ENCODE measurements at regions not wholly inside any gene's neighbourhood (a gene's known extent, or its start where the extent isn't known, plus 50 kb on each side); places are given as distances from the start of the nearest gene placed in this dataset.

DNA sequence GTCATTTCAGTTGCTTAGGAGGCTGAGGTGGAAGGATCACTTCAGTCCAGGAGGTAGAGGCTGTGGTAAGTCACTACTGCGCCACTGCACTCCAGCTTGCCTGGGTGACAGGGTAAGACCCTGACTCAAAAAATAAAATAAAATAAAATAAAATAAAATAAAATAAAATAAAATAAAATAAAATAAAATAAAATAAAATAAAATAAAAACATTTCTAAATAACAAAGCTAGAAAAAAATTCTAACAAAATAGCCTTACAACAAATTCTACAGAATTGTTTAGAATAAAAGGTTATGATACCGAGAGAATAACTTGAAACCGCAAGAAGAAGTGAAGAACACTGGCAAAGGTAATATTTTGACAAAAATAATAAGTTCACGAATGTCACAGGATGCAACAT lies 794.3 kb downstream of the NR2F2 start:
- no peak overlapping the region for H3K27ac ChIP-seq (ENCODE audit: low read length)
- no peaks in the 10 kb centered on the region for H4K20me1 ChIP-seq (ENCODE audit: insufficient read depth, low read length)
- no peaks in the 10 kb centered on the region for H3K36me3 ChIP-seq (replicated peaks; ENCODE audit: insufficient read depth, low read length)
- H3K9ac ChIP-seq (ENCODE audit: low read length) = no peak overlapping the region
- H2AFZ ChIP-seq (ENCODE audit: low read length) = no peak overlapping the region
- H3F3A ChIP-seq (ENCODE audit: insufficient read depth, low read length) = no peaks in the 10 kb centered on the region
- TF ChIP-seq CTCF (IDR thresholded peaks at IDR 0.05; ENCODE audit: low read length) = no peak
- TF ChIP-seq EZH2 (optimal IDR thresholded peaks at IDR 0.05; ENCODE audit: low read depth, low read length) = no peak
- no peak for TF ChIP-seq EZH2phosphoT487 (IDR thresholded peaks at IDR 0.05; ENCODE audit: low read length)
- H3K4me2 ChIP-seq (ENCODE audit: low read depth, low read length) = no peak overlapping the region
- no peaks in the 10 kb centered on the region for H3K79me2 ChIP-seq (ENCODE audit: low read length)
- no peaks in the 10 kb centered on the region for H3K27me3 ChIP-seq (replicated peaks; ENCODE audit: insufficient read depth, low read length)
- no peaks in the 10 kb centered on the region for H3K9me3 ChIP-seq (replicated peaks; ENCODE audit: insufficient read depth, low read length)
- H3K4me1 ChIP-seq (ENCODE audit: low read length) = no peaks in the 10 kb centered on the region
- H3K4me3 ChIP-seq (ENCODE audit: low read length) = no peak overlapping the region
- no peaks in the 10 kb centered on the region for H3K9me2 ChIP-seq (replicated peaks; ENCODE audit: insufficient read depth, low read length)
- DNase-seq = no peak

- no peaks in the 10 kb centered on the region for H4K20me1 ChIP-seq (ENCODE audit: insufficient read depth, low read length)
- no peak overlapping the region for H3K4me3 ChIP-seq (ENCODE audit: low read length)
- H3K4me1 ChIP-seq (ENCODE audit: low read length) = no peaks in the 10 kb centered on the region
- no peaks in the 10 kb centered on the region for H3K36me3 ChIP-seq (replicated peaks; ENCODE audit: insufficient read depth, low read length)
- H3K9ac ChIP-seq (ENCODE audit: low read length) = no peak overlapping the region
- H3K79me2 ChIP-seq (ENCODE audit: low read length) = no peaks in the 10 kb centered on the region
- H2AFZ ChIP-seq (ENCODE audit: low read length) = no peak overlapping the region
- no peaks in the 10 kb centered on the region for H3K27me3 ChIP-seq (replicated peaks; ENCODE audit: insufficient read depth, low read length)
- no peak for DNase-seq
- H3K27ac ChIP-seq (ENCODE audit: low read length) = no peak overlapping the region
- no peaks in the 10 kb centered on the region for H3F3A ChIP-seq (ENCODE audit: insufficient read depth, low read length)
- H3K4me2 ChIP-seq (ENCODE audit: low read depth, low read length) = no peak overlapping the region
- H3K9me2 ChIP-seq (replicated peaks; ENCODE audit: insufficient read depth, low read length) = no peaks in the 10 kb centered on the region
- no peak for TF ChIP-seq EZH2 (optimal IDR thresholded peaks at IDR 0.05; ENCODE audit: low read depth, low read length)
- no peak for TF ChIP-seq EZH2phosphoT487 (IDR thresholded peaks at IDR 0.05; ENCODE audit: low read length)
- no peaks in the 10 kb centered on the region for H3K9me3 ChIP-seq (replicated peaks; ENCODE audit: insufficient read depth, low read length)
Observed at GRCh38 chr15:97126553-97127233, 796.2 kb downstream of the NR2F2 start.

DNA sequence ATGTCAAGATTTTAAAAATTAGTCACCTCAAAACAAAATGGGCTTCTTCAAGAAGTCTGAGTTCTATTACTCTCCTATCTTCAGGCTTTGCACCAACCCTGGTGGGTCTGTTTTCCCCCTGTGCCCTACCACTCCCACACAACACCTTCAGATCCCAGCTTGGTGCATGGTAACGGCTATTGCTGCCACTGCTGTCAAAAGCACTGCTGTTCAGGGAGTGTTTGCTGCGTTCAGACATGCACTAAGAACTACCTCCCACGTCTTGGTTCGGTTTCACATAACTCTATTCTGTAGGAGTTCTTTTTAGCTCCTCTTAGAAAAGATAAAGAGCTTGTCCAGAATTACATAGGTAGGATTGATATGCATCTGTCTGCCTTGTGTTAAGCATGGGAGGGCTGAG lies 799.2 kb downstream of the NR2F2 start:
- Histone ChIP-seq H3K27ac (ENCODE audit: low read length) (no peak overlapping the region), H3K4me1 (ENCODE audit: low read length) (no peaks in the 10 kb centered on the region), H3F3A (ENCODE audit: insufficient read depth, low read length) (no peaks in the 10 kb centered on the region), H3K4me3 (ENCODE audit: low read length) (no peak overlapping the region), H3K9me3 (replicated peaks; ENCODE audit: insufficient read depth, low read length) (no peaks in the 10 kb centered on the region), H4K20me1 (ENCODE audit: insufficient read depth, low read length) (no peaks in the 10 kb centered on the region), H3K79me2 (ENCODE audit: low read length) (no peaks in the 10 kb centered on the region), H3K4me2 (ENCODE audit: low read depth, low read length) (no peak overlapping the region), H2AFZ (ENCODE audit: low read length) (no peak overlapping the region), H3K9ac (ENCODE audit: low read length) (no peak overlapping the region), H3K36me3 (replicated peaks; ENCODE audit: insufficient read depth, low read length) (no peaks in the 10 kb centered on the region), H3K27me3 (replicated peaks; ENCODE audit: insufficient read depth, low read length) (no peaks in the 10 kb centered on the region), H3K9me2 (replicated peaks; ENCODE audit: insufficient read depth, low read length) (no peaks in the 10 kb centered on the region)
- TF ChIP-seq CTCF (IDR thresholded peaks at IDR 0.05; ENCODE audit: low read length) (no peak), EZH2 (optimal IDR thresholded peaks at IDR 0.05; ENCODE audit: low read depth, low read length) (no peak), EZH2phosphoT487 (IDR thresholded peaks at IDR 0.05; ENCODE audit: low read length) (no peak)
- no peak for DNase-seq

GRCh38 chr15:97140216-97140615 lies 809.7 kb downstream of the NR2F2 start:
- no peaks in the 10 kb centered on the region for H3F3A ChIP-seq (ENCODE audit: insufficient read depth, low read length)
- H3K79me2 ChIP-seq (ENCODE audit: low read length) = no peaks in the 10 kb centered on the region
- no peaks in the 10 kb centered on the region for H3K4me1 ChIP-seq (ENCODE audit: low read length)
- no peaks in the 10 kb centered on the region for H3K9me3 ChIP-seq (replicated peaks; ENCODE audit: insufficient read depth, low read length)
- no peak for DNase-seq
- H2AFZ ChIP-seq (ENCODE audit: low read length) = no peak overlapping the region
- no peaks in the 10 kb centered on the region for H3K27me3 ChIP-seq (replicated peaks; ENCODE audit: insufficient read depth, low read length)
- H3K27ac ChIP-seq (ENCODE audit: low read length) = no peak overlapping the region
- H3K4me2 ChIP-seq (ENCODE audit: low read depth, low read length) = no peak overlapping the region
- H3K9me2 ChIP-seq (replicated peaks; ENCODE audit: insufficient read depth, low read length) = no peaks in the 10 kb centered on the region
- no peak for TF ChIP-seq CTCF (IDR thresholded peaks at IDR 0.05; ENCODE audit: low read length)
- TF ChIP-seq EZH2 (optimal IDR thresholded peaks at IDR 0.05; ENCODE audit: low read depth, low read length) = no peak
- no peak for TF ChIP-seq EZH2phosphoT487 (IDR thresholded peaks at IDR 0.05; ENCODE audit: low read length)
- H3K4me3 ChIP-seq (ENCODE audit: low read length) = no peak overlapping the region
- no peaks in the 10 kb centered on the region for H3K36me3 ChIP-seq (replicated peaks; ENCODE audit: insufficient read depth, low read length)
- H3K9ac ChIP-seq (ENCODE audit: low read length) = no peak overlapping the region
- H4K20me1 ChIP-seq (ENCODE audit: insufficient read depth, low read length) = no peaks in the 10 kb centered on the region

Measured in MM.1S (cell line).